ENCODE measurements at regions not wholly inside any gene's neighbourhood (a gene's known extent, or its start where the extent isn't known, plus 50 kb on each side); places are given as distances from the start of the nearest gene placed in this dataset.

GRCh38 chr5:30392897-30393296 lies 800.6 kb upstream of the CDH6 start:
- H3K4me2 ChIP-seq (ENCODE audit: low read length), result no peak overlapping the region
- no peak overlapping the region for H2AFZ ChIP-seq (ENCODE audit: low read depth, low read length)
- H3K4me3 ChIP-seq (ENCODE audit: low read length), result no peak overlapping the region
- H3K9ac ChIP-seq (ENCODE audit: low read length), result no peak overlapping the region
- no peak for TF ChIP-seq EZH2phosphoT487 (IDR thresholded peaks at IDR 0.05; ENCODE audit: low read depth)
- TF ChIP-seq CTCF (IDR thresholded peaks at IDR 0.05; ENCODE audit: low read depth, low read length), result no peak
- H3K4me1 ChIP-seq (ENCODE audit: low read length), result no peaks in the 10 kb centered on the region
- H3K79me2 ChIP-seq (ENCODE audit: low read length), result no peaks in the 10 kb centered on the region
- no peak overlapping the region for H3K27ac ChIP-seq (ENCODE audit: low read length)
- H3K9me3 ChIP-seq (ENCODE audit: insufficient read depth, low read length), result no peaks in the 10 kb centered on the region
- H3K27me3 ChIP-seq (ENCODE audit: low read depth, low read length), result no peaks in the 10 kb centered on the region
- no peaks in the 10 kb centered on the region for H3K36me3 ChIP-seq (replicated peaks; ENCODE audit: low read depth, low read length)
- no peaks in the 10 kb centered on the region for H4K20me1 ChIP-seq (ENCODE audit: insufficient read depth, low read length)

GRCh38 chr5:30390095-30390494 lies 803.4 kb upstream of the CDH6 start:
- H3K9ac ChIP-seq (ENCODE audit: low read length), result no peak overlapping the region
- no peaks in the 10 kb centered on the region for H4K20me1 ChIP-seq (ENCODE audit: insufficient read depth, low read length)
- no peaks in the 10 kb centered on the region for H3K9me3 ChIP-seq (ENCODE audit: insufficient read depth, low read length)
- H3K27me3 ChIP-seq (ENCODE audit: low read depth, low read length), result no peaks in the 10 kb centered on the region
- no peaks in the 10 kb centered on the region for H3K79me2 ChIP-seq (ENCODE audit: low read length)
- H3K36me3 ChIP-seq (replicated peaks; ENCODE audit: low read depth, low read length), result no peaks in the 10 kb centered on the region
- no peaks in the 10 kb centered on the region for H3K4me1 ChIP-seq (ENCODE audit: low read length)
- no peak overlapping the region for H3K4me3 ChIP-seq (ENCODE audit: low read length)
- no peak overlapping the region for H3K4me2 ChIP-seq (ENCODE audit: low read length)
- TF ChIP-seq EZH2phosphoT487 (IDR thresholded peaks at IDR 0.05; ENCODE audit: low read depth), result no peak
- no peak for TF ChIP-seq CTCF (IDR thresholded peaks at IDR 0.05; ENCODE audit: low read depth, low read length)
- H2AFZ ChIP-seq (ENCODE audit: low read depth, low read length), result no peak overlapping the region
- H3K27ac ChIP-seq (ENCODE audit: low read length), result no peak overlapping the region

GRCh38 chr5:30387974-30388632 lies 805.4 kb upstream of the CDH6 start:
- no peak for TF ChIP-seq EZH2phosphoT487 (IDR thresholded peaks at IDR 0.05; ENCODE audit: low read depth)

GRCh38 chr5:30385754-30386153 lies 807.7 kb upstream of the CDH6 start:
- Histone ChIP-seq H2AFZ (ENCODE audit: low read depth, low read length) (no peak overlapping the region), H3K4me1 (ENCODE audit: low read length) (no peaks in the 10 kb centered on the region), H3K27me3 (ENCODE audit: low read depth, low read length) (no peaks in the 10 kb centered on the region), H3K79me2 (ENCODE audit: low read length) (no peaks in the 10 kb centered on the region), H3K27ac (ENCODE audit: low read length) (no peak overlapping the region), H3K36me3 (replicated peaks; ENCODE audit: low read depth, low read length) (no peaks in the 10 kb centered on the region), H3K4me3 (ENCODE audit: low read length) (no peak overlapping the region), H3K9me3 (ENCODE audit: insufficient read depth, low read length) (no peaks in the 10 kb centered on the region), H3K9ac (ENCODE audit: low read length) (no peak overlapping the region), H3K4me2 (ENCODE audit: low read length) (no peak overlapping the region), H4K20me1 (ENCODE audit: insufficient read depth, low read length) (no peaks in the 10 kb centered on the region)
- TF ChIP-seq EZH2phosphoT487 (IDR thresholded peaks at IDR 0.05; ENCODE audit: low read depth) (no peak), CTCF (IDR thresholded peaks at IDR 0.05; ENCODE audit: low read depth, low read length) (no peak)

More at GRCh38 chr5:30387974-30388632, 805.4 kb upstream of the CDH6 start:
- no peaks in the 10 kb centered on the region for H3K9me3 ChIP-seq (ENCODE audit: insufficient read depth, low read length)
- H3K27ac ChIP-seq (ENCODE audit: low read length), result no peak overlapping the region
- H4K20me1 ChIP-seq (ENCODE audit: insufficient read depth, low read length), result no peaks in the 10 kb centered on the region
- no peaks in the 10 kb centered on the region for H3K27me3 ChIP-seq (ENCODE audit: low read depth, low read length)
- H3K4me2 ChIP-seq (ENCODE audit: low read length), result no peak overlapping the region
- H3K79me2 ChIP-seq (ENCODE audit: low read length), result no peaks in the 10 kb centered on the region
- no peak overlapping the region for H3K4me3 ChIP-seq (ENCODE audit: low read length)
- no peak overlapping the region for H3K9ac ChIP-seq (ENCODE audit: low read length)
- no peaks in the 10 kb centered on the region for H3K36me3 ChIP-seq (replicated peaks; ENCODE audit: low read depth, low read length)
- no peak overlapping the region for H2AFZ ChIP-seq (ENCODE audit: low read depth, low read length)
- no peaks in the 10 kb centered on the region for H3K4me1 ChIP-seq (ENCODE audit: low read length)

Measured in OCI-LY3 (cell line).